NT2/D1 (cell line): ENCODE measurements at regions not wholly inside any gene's neighbourhood (a gene's known extent, or its start where the extent isn't known, plus 50 kb on each side); places are given as distances from the start of the nearest gene placed in this dataset.
"Not testable (repeated sequence)": the region's sequence is repeated elsewhere in the genome, so short reads cannot be mapped to it uniquely, and the experiment has no call there.

ENCODE experiments used
- DNase-seq: peaks from one replicate; pipeline ENCODE4 v3.0.0-alpha.2; 2011; ENCODE audit warnings: low read depth, low spot score
- H3K27me3 ChIP-seq: 2 replicates; pipeline ENCODE4 v1.6.0; 2011; ENCODE audit warnings: mild to moderate bottlenecking; ENCODE audit not compliant: insufficient read length, insufficient read depth
- H3K36me3 ChIP-seq: 2 replicates; pipeline ENCODE4 v1.6.1; 2011; ENCODE audit warnings: mild to moderate bottlenecking, low read length, mixed read lengths; ENCODE audit not compliant: insufficient read depth, insufficient read length
- H3K4me1 ChIP-seq: 2 replicates; pipeline ENCODE4 v1.5.1; 2011; ENCODE audit not compliant: insufficient read depth, insufficient read length
- H3K4me3 ChIP-seq: 2 replicates; pipeline ENCODE4 v1.5.1; 2011; ENCODE audit warnings: low read depth; ENCODE audit not compliant: insufficient read length
- H3K9ac ChIP-seq: 2 replicates; pipeline ENCODE4 v1.6.0; 2011; ENCODE audit warnings: low read depth; ENCODE audit not compliant: insufficient read length
- H3K9me3 ChIP-seq: 2 replicates; pipeline ENCODE4 v1.5.1; 2011; ENCODE audit warnings: mild to moderate bottlenecking, low read length; ENCODE audit not compliant: insufficient read depth
- SUZ12 ChIP-seq: IDR thresholded peaks from 2 replicates; pipeline ENCODE4 v1.6.1; 2011; ENCODE audit not compliant: insufficient read length, insufficient read depth; ENCODE audit errors: extremely low read depth
- YY1 ChIP-seq: IDR thresholded peaks from 2 replicates; pipeline ENCODE4 v1.6.1; 2011; ENCODE audit not compliant: insufficient read length, insufficient read depth
- ZNF274 ChIP-seq: IDR thresholded peaks from 2 replicates; pipeline ENCODE4 v1.6.1; 2011; ENCODE audit warnings: mild to moderate bottlenecking, low read depth, low read length

DNA sequence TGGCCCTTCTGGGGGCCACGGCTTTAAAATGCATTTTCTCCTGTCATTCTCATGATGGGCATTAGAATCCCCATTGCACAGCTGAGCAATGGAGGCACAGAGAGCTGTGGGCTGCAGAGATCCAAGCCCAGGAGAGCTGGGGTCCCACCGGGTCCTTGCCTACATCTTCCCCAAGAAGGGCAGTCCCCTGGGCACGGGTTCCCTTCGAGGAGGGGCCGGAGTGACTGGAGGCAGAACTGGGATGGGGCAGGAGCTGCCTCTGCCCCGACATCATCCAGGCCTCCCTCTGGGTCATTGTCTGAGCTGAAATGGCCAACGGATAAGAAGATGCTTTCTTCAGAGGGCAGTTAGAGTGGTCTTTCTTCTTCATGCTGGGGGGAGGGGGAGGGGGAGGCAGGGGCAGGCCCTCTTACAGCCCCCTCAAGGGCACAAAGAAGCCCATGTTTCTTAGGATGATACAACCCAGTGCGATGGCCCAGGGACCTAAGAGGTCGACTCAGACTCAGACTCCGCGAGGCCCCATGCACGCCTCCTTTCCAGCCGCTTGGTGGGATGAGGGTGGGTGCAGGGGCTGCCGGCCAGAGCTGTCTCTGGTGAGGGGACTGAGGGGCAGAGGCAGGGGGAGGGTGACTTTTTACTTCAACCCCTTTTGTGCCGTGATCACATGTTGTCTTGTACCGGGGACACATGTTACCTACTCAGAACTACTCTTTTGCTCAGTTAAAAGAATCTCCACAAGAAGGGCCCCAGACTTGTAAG lies 112.4 kb upstream of the IRX2 start:
- Histone ChIP-seq H3K36me3 (no peaks in the 10 kb centered on the region), H3K4me1 (no peaks in the 10 kb centered on the region), H3K9ac (no peak overlapping the region), H3K9me3 (no peaks in the 10 kb centered on the region; the same call in 1 of the 2 replicates), H3K27me3 (no peaks in the 10 kb centered on the region), H3K4me3 (no peak overlapping the region)
- no peak for TF ChIP-seq SUZ12
- no peak for TF ChIP-seq YY1
- no peak for TF ChIP-seq ZNF274
- DNase-seq, result no peak

DNA sequence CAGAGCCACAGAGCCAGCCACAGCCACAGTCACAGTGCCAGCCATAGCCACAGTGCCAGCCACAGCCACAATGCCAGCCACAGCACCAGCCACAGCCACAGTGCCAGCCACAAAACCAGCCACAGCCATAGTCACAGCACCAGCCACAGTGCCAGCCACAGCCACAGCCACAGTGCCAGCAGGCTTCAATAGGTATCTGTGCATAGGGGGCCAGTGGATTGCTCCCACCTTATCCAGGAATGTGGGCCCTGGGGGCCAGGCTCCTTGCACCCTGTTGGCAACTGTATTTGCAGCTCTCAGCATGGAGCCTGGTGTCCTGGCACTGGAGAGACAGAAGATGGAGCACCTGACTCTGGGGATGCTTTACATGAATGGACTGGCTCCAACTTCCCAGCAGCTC lies 111.7 kb upstream of the IRX2 start:
- H3K36me3 ChIP-seq, result no peaks in the 10 kb centered on the region
- no peak overlapping the region for H3K4me3 ChIP-seq
- H3K9me3 ChIP-seq, result no peaks in the 10 kb centered on the region; the same call in 1 of the 2 replicates
- H3K9ac ChIP-seq, result no peak overlapping the region
- no peaks in the 10 kb centered on the region for H3K27me3 ChIP-seq
- H3K4me1 ChIP-seq, result no peaks in the 10 kb centered on the region
- TF ChIP-seq YY1 (no peak), ZNF274 (no peak), SUZ12 (no peak)
- DNase-seq, result no peak

DNA sequence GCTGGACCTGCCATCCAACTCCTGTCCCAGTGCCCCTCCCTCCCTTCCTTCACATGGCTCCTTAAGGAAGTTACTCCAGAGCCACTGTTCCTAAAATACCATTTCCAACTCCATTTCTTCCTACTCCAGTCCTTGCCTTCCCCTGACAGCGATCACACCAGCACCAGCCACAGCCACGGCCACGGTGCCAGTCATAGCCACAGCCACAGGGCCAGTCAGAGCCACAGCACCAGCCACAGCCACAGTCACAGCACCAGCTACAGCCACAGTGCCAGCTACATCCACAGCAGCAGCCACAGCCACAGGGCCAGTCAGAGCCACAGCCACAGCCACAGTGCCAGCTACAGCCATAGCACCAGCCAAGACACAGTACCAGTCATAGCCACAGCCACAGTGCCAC lies 110.7 kb upstream of the IRX2 start:
- not testable (repeated sequence) for H3K9me3 ChIP-seq, H3K4me1 ChIP-seq, H3K27me3 ChIP-seq, H3K9ac ChIP-seq, DNase-seq, H3K36me3 ChIP-seq, H3K4me3 ChIP-seq

DNA sequence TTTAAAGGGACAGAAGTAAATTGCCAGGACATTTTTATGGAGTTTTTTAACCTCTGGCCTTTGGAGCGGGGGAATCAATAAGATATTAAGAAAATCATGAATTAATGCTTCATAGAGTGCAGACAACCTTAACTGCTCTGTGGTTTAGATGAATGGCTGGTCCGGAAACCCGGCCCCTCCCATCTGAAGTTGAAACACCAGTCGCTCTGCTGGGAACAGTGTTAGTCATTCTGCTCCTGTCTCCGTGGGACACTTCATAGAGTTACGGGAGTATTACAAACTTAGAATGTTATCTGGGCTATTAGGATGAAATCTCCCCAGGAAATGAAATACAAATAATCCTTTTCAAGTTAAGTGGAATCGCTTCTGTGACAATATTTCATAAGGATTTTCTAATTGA lies 110.1 kb upstream of the IRX2 start:
- H3K36me3 ChIP-seq, result no peaks in the 10 kb centered on the region
- TF ChIP-seq SUZ12, result no peak
- H3K9me3 ChIP-seq, result no peaks in the 10 kb centered on the region; the same call in 1 of the 2 replicates
- no peaks in the 10 kb centered on the region for H3K27me3 ChIP-seq
- DNase-seq, result no peak
- peaks cover 3% of the 10 kb centered on the region for H3K4me1 ChIP-seq
- H3K4me3 ChIP-seq, result no peak overlapping the region
- no peak overlapping the region for H3K9ac ChIP-seq

DNA sequence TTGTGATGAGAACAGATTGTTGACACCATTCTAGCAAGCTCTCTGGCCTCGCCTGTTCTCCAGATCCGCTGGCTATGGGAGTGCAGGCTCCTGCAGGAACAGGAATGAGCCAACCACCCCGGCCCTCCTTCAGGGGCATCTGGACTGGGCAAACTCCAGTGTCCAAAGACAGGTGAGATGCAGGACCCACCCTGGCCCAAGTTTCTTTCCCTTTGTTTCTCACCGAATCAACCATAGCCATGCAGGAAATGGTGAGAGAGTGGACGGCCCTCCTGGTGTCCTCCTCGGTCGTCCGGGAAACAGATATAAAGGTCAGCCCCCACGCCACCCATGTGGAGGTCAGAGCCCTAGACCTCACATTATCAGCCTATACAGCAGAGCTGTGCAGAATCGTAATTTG lies 108.6 kb upstream of the IRX2 start:
- Histone ChIP-seq H3K36me3 (no peaks in the 10 kb centered on the region), H3K27me3 (no peaks in the 10 kb centered on the region), H3K9me3 (no peaks in the 10 kb centered on the region), H3K4me1 (peaks cover 3% of the 10 kb centered on the region), H3K9ac (no peak overlapping the region), H3K4me3 (no peak overlapping the region)
- TF ChIP-seq SUZ12 (no peak), ZNF274 (no peak), YY1 (no peak)
- DNase-seq, result no peak

DNA sequence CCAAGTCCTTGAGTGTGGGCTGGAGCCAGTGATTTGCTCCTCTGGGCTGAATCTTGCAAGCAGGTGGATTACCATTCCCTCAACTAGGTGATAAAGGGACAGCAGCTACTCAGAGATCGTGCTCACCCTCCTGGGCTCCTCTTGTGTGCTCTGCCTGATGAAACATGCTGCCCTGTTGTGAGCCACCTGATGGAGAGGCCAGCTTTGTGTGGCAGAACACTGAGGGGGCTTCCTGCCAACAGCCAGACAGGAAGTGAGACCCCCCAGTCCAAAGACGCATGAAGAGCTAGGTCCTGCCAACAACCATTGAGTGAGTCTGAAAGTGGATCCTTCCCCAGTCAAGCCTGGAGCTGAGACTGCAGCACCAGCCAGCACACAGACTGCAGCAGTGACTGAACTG lies 106.4 kb upstream of the IRX2 start:
- Histone ChIP-seq H3K4me1 (peaks cover 3% of the 10 kb centered on the region), H3K4me3 (no peak overlapping the region), H3K27me3 (no peaks in the 10 kb centered on the region), H3K9me3 (peaks cover 9% of the 10 kb centered on the region; the same call in 1 of the 2 replicates), H3K36me3 (no peaks in the 10 kb centered on the region), H3K9ac (no peak overlapping the region)
- no peak for TF ChIP-seq ZNF274
- TF ChIP-seq YY1, result no peak
- TF ChIP-seq SUZ12, result no peak
- no peak for DNase-seq

DNA sequence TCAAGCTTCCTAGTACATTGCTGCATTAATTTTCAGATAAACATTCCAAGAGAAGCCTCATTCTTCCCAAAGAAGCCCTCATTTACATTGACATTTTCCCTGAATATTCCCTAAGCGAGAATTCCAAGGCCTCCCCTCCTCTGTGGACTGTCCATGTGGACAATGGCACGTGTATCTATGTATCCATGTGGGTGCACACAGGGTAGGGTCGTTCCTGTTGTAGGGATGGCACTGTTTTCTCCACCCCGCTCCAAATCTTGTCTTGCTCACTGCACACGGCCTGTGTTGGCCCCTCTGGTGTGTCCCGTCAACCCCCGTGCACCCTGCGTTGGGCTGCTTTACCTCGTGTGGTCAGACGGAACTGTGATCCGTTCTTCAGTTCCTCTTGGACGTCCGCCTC lies 104.7 kb upstream of the IRX2 start:
- H3K9me3 ChIP-seq, result peaks cover 9% of the 10 kb centered on the region; the same call in 1 of the 2 replicates
- H3K4me3 ChIP-seq, result no peak overlapping the region
- H3K4me1 ChIP-seq, result peaks cover 3% of the 10 kb centered on the region
- H3K9ac ChIP-seq, result no peak overlapping the region
- H3K27me3 ChIP-seq, result no peaks in the 10 kb centered on the region
- no peaks in the 10 kb centered on the region for H3K36me3 ChIP-seq
- TF ChIP-seq SUZ12 (no peak), ZNF274 (no peak), YY1 (no peak)
- no peak for DNase-seq

DNA sequence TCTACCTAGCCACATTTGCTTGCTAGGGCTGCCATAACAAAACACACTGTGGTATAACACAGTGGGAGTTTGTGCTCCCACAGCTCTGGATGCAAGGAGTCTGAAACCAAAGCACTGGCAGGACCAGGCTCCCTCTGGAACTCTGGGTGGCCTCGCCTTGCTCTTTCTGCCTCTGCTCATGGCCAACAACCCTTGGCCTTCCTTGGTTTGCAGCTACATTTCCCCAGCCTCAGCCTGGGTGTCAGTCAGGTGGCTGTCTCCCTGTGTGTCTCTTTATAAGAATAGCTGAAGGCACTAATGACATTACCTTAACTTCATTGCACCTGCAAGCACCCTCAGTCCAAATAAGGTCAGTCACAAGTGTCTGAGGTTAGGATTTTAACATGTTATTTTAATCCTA lies 101.0 kb upstream of the IRX2 start:
- no peak overlapping the region for H3K9ac ChIP-seq
- H3K9me3 ChIP-seq, result peaks cover 9% of the 10 kb centered on the region; the same call in 1 of the 2 replicates
- TF ChIP-seq ZNF274, result no peak
- TF ChIP-seq YY1, result no peak
- no peak for TF ChIP-seq SUZ12
- no peaks in the 10 kb centered on the region for H3K4me1 ChIP-seq
- DNase-seq, result no peak
- H3K36me3 ChIP-seq, result no peaks in the 10 kb centered on the region
- H3K4me3 ChIP-seq, result no peak overlapping the region
- no peaks in the 10 kb centered on the region for H3K27me3 ChIP-seq
